ENCODE measurements at regions not wholly inside any gene's neighbourhood (a gene's known extent, or its start where the extent isn't known, plus 50 kb on each side); places are given as distances from the start of the nearest gene placed in this dataset.

DNA sequence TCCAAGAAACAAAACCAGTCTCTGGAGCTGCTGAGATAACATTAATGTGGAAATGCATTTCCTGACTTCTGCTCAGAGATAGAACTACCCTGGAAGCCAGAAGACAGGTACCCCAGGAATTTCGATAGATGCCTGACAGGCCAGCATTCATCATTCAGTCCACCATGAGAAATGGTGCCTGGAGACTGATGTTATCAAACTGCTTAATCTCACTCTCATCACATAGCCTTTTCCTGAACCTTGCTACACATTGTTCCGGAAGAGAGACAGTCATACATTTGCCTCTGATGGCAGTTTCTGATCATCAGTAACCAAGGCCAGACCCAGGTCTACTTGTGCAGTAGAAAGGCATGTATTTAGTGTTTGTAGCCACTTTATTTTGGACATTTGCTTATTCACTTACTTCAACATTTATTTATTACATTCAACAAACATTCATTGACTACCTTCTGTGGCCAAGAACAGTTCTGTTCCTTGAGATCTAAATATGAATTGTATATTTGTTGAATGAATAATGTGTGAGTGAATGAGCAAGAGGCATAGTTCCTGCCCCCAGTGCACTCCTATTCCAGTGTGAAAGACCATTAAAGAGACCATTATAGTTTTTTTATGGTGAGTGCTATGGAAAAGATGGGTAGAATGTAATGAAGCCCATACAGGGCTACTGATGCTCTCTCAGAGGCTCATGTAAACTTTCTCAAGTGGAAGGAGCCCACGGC, 485.7 kb downstream of the NUF2 start:
- DNase-seq (ENCODE audit: low spot score): no peak

- DNase-seq (ENCODE audit: low spot score): no peak
Observed at GRCh38 chr1:163813251-163813650, 491.5 kb downstream of the NUF2 start.

- DNase-seq (ENCODE audit: low spot score): no peak
Observed at GRCh38 chr1:163820226-163820625, 498.5 kb downstream of the NUF2 start.

DNA sequence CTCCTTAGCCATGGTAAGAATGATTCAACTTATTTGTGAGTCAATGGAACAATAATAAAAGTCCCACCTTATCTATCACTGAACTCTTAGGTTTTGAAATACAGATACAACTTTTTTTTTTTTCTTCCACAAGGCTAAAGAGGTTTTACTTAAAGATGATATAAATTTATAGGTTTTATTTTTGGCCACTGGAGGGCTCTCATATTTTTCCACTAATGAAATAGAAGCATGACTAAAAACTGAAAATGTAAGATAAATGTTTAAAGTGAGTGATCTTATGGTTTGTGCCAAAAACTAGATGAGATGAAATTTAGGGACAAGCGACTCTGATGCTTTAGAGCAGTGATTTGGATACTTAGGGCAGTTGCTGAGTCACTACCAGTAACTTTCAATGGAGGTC, 499.0 kb downstream of the NUF2 start:
- DNase-seq (ENCODE audit: low spot score): no peak

- DNase-seq (ENCODE audit: low spot score): no peak
Observed at GRCh38 chr1:163821679-163822078, 499.9 kb downstream of the NUF2 start.

DNA sequence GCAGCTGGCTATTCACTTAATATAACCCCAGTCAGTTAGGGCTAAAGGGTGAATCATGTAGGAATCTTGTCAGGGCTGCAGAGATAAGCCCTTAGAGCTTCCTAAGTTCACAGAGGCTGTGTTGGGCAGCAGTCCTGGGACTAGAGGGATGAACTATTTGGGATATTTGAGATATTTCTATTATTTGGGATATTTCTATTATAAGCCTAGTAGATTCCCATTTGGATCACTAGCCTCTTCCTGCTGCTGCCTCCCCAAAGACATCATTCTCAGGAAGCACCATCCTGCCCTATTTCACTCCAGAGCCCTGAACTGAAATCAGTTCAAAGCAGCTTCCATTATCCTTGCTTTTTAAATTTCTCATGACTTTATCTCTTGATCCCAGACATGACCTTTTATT, 501.3 kb downstream of the NUF2 start:
- DNase-seq (ENCODE audit: low spot score): no peak

GRCh38 chr1:163824006-163824405, 502.3 kb downstream of the NUF2 start:
- no peak for DNase-seq (ENCODE audit: low spot score)

DNA sequence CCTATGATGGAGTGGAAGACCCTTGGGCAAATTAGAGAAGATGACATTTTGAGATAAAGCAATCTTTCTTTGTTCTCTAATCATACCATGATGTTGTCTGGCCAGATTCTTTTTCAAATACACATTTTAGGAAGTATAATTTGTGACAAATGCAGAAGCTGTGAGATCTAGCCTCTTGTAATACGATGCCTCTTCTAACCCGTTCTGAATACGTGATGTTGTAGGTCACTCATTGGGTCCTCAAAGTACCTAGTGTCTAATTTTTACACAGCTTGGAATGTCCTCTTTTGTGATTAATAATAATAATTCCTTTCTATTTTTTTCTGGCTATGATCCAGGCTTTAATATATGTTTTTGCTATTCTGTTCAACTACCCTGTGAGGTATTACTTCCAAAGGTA, 502.7 kb downstream of the NUF2 start:
- no peak for DNase-seq (ENCODE audit: low spot score)

DNA sequence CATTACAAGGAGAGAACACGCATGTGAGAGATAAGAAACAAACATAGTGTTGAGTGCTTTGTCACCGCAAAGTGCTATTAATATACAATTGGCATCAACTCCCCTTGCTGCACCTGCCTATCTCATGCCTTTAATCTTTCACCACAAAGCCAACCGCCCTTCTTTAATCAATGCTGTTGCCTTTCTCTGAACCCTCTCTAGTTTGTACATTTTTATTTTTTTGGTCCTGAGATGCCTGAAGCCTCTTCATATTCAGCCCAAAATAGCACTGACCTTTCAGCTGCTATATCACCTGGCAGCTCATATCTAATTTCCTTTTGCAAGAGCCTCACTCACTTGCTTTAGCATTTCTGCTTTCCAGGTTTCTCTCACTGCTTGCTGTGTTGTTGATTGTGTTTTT, 504.7 kb downstream of the NUF2 start:
- DNase-seq (ENCODE audit: low spot score): no peak

DNA sequence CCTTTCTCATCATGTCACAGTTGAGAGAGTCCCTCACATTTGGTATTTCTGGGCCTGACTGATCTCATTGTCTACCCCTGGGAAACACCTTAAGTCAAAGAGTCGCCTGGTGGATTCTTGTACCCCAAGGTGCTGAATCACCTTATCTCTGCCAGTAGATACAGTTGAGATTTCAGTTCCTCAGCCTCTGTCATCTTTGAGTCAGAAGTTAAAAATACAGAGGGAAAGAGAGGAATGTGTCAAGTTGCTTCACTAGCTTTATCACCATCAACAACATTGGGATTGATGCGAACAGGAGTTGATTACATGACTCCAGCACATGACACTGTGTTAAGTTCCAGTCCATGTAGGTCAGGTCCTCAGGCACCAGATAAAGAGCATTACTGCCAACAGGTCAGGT, 513.0 kb downstream of the NUF2 start:
- DNase-seq (ENCODE audit: low spot score): no peak

- DNase-seq (ENCODE audit: low spot score): no peak
Observed at GRCh38 chr1:163836481-163836880, 514.7 kb downstream of the NUF2 start.

DNA sequence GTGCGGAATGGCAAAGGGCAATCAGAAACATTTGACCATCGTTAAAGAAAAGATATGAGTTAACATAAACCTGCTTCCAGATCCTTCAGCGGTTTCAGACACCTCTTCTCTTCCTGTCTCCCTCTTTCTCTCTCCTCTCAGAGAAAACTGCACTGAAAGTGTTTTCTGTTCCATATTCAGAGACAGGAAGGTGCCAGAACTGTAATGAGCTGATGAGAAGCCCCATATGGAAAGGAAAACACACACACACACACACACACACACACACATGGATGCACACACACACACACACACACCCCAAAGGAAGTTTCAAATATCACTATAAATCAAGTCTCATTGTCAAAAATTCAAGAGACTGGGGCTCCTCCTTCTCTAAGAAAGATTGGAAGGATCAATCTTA, 515.5 kb downstream of the NUF2 start:
- no peak for DNase-seq (ENCODE audit: low spot score)

- no peak for DNase-seq (ENCODE audit: low spot score)
Observed at GRCh38 chr1:163842571-163842970, 520.8 kb downstream of the NUF2 start.

DNA sequence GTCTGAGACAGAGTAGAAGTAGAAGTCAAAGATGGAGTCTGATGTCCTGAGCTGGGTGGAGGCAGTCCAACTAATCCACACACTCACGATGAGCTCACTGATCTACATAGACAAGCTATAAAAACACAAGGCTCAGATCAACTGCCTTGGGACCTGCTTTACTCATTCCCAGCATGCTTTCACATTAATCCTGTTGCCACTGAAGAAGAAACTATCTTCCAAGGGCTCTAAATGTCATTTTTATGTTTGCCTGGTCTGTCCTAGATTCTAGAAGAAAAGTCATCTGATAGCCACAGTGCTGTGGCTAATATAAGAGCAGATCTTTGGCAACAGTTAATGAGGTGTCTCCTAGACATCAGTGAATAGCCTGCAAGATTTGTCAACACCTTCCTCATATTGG, 522.7 kb downstream of the NUF2 start:
- no peak for DNase-seq (ENCODE audit: low spot score)

- no peak for DNase-seq (ENCODE audit: low spot score)
Observed at GRCh38 chr1:163845279-163845678, 523.5 kb downstream of the NUF2 start.

DNA sequence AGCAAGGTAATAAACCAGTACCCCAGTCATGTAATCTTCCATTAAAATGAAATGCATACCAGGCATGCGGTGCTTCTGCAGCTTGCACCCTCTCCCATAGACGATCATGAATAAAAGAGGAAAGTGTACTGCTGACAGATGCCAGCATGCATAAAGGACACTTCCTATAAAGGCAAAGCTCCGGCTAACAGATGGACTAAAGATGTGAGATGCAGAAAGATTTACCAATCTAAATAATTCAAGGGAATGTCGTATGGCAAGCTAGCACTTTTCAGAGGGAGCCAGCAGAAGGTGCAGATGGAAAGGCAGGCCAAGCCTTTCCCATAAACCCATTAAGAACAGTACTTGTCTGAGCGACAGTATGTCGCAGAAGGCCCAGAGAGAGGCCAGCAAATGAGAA, 542.0 kb downstream of the NUF2 start:
- DNase-seq (ENCODE audit: low spot score): no peak

DNA sequence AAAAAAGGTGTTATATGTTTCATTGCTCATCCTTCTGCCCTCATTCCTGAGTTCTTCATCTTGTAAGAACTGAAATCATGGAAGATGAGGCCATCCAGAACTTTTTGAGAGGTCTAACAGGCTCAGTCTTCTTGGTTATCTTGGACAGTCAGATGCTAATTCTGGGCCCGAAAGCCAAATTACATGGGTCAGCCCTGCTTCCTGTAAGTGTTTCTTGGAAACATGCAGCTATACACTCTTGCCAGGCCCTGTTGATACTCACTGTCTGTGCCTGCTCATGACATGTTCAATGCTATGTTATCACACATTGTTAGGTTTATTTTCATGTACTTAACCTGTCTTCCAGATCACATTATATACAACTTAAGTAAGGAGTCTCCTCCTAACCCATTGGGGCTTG, 542.5 kb downstream of the NUF2 start:
- no peak for DNase-seq (ENCODE audit: low spot score)

- DNase-seq (ENCODE audit: low spot score): no peak
Observed at GRCh38 chr1:163866564-163866963, 544.8 kb downstream of the NUF2 start.

GRCh38 chr1:163870666-163871065, 548.9 kb downstream of the NUF2 start:
- DNase-seq (ENCODE audit: low spot score): no peak

DNA sequence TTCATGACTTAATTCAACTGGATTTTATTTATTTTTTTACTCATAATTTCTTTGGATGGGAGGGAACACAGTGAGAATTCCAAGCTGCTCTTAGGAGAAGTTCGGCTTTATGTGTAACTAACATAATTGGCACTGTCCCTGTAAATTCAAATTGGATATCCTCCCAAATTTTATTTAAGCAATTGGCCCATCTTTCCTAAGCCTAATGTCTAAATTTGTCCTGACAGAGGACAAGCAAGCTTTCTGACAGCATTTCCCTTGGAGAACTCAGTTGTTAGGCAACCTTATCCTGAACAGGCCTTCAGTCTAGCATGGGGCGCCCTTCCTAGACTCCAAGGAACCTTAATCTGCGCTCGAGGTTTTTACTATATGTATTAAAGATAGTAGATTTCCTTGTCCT, 550.3 kb downstream of the NUF2 start:
- DNase-seq (ENCODE audit: low spot score): no peak

DNA sequence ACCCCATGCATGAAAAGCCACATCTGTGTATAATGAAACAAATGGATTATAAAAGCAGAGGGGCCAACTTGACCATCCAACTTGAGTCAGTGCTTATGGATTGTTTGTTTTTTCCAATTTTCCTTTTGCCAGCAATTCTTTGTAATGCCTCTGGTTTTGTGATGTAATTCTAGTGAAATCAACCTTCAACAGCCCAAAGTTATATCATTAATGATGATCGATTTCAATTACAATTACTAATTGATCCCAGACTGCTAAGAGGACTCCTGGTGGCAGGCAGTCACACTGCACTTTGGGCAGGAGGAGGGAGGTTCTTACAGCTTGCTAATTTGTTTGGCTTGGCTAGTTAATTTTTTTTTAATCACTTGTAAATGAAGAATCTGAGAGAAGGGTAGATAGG, 552.3 kb downstream of the NUF2 start:
- no peak for DNase-seq (ENCODE audit: low spot score)

GRCh38 chr1:163875200-163875926, 553.6 kb downstream of the NUF2 start:
- peak; percentile 33 for DNase-seq (ENCODE audit: low spot score)

- no peak for DNase-seq (ENCODE audit: low spot score)
Observed at GRCh38 chr1:163875927-163876320, 554.2 kb downstream of the NUF2 start.

- no peak for DNase-seq (ENCODE audit: low spot score)
Observed at GRCh38 chr1:163876546-163876945, 554.8 kb downstream of the NUF2 start.
